ENCODE measurements at regions not wholly inside any gene's neighbourhood (a gene's known extent, or its start where the extent isn't known, plus 50 kb on each side); places are given as distances from the start of the nearest gene placed in this dataset.
"Not testable (repeated sequence)": the region's sequence is repeated elsewhere in the genome, so short reads cannot be mapped to it uniquely, and the experiment has no call there.

DNA sequence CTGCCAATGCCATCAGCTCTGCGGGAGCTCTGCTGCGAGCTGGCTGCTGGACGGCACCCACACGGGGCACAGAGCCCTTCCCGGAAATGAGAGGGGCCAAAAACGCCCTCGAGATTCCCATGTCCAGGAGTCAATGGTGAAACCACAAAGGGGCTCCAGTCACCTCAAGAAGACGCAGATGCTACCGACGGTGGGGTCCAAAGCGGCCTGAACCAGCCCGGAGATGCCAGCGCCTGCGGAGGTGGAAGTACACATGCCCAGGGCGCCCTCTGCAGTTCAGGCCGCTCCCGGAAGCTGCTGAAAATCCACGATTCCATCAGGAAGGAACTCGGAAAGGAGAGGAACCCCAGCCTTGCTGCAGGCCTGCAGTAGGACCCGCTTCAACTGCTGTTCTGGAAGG lies 82.4 kb upstream of the SELENOP start:
- no peak for DNase-seq

GRCh38 chr5:42889311-42889933 lies 77.7 kb upstream of the SELENOP start:
- peak; percentile 51 for DNase-seq

GRCh38 chr5:42888771-42889170 lies 77.1 kb upstream of the SELENOP start:
- no peak for DNase-seq

DNA sequence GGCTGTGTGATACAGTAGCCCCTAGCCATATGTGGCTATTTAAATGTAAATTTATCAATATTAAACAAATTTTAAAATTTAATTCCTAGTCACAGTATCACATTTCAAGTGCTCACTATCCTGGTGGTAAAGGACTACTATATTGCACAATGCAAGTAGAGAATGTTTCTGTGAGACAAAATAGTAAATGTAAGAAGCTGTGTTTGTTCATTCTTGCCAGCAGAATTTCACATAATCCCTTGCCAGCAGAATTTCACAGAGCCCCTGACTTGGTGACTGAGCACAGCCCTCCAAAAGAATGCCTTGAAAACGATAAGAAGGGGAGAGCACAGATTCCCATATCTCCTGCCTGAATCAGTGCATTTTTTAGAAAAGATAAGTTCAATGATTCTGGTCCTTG lies 75.9 kb upstream of the SELENOP start:
- DNase-seq, result no peak

DNA sequence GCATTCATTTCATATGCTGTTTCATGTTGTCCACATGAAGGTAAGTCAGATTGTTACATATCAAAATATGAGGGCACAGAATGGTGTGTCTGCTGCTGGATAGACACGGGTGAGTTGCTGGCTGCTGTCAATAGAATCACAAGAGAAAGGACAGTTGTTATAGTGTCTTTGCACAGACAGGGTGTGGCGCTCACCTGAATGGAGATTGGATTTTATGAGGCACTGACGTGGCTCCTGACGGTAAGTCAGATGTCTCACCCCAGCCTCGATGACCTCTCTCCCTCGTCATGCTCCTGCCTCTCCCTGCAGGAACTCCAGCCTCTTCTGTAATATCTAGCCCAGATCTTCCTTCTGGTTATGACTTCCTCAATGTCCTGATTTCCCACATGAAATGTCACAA lies 75.4 kb upstream of the SELENOP start:
- no peak for DNase-seq

- no peak for DNase-seq
Measured at GRCh38 chr5:42886635-42887034, 74.9 kb upstream of the SELENOP start.

- no peak for DNase-seq
Measured at GRCh38 chr5:42884326-42884725, 72.6 kb upstream of the SELENOP start.

GRCh38 chr5:42881416-42882117 lies 69.9 kb upstream of the SELENOP start:
- no peak for DNase-seq

DNA sequence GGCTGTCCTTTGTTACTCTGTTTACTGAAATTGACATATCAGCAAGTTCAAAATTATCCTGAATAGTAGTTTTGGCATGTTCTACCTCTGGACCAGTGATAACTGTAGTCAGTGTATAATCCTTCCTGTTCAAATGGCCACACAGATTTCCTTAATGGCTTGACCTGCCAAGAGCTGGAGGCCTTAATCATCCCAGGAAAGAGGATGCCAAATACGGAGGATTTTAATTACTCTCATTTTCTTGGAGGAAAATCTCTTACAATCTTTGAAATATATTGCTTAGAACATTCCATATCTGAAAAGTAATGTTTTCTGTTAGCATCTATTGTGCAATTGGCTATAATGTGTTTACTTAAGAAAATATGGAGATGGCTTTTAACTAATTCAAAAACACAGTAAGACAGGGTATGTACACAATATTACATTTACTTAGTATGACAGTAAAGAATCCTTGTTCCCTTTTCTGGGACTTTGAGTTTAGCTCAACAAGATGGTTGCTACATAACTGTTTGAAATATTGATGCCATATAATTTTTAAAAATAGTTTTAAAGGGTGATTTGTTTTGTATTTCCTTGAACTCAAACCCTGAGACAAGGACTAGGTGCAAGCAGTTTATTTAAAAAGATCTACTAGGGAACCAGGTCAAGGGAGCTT lies 68.9 kb upstream of the SELENOP start:
- DNase-seq, result no peak

GRCh38 chr5:42879291-42879690 lies 67.6 kb upstream of the SELENOP start:
- DNase-seq, result no peak

DNA sequence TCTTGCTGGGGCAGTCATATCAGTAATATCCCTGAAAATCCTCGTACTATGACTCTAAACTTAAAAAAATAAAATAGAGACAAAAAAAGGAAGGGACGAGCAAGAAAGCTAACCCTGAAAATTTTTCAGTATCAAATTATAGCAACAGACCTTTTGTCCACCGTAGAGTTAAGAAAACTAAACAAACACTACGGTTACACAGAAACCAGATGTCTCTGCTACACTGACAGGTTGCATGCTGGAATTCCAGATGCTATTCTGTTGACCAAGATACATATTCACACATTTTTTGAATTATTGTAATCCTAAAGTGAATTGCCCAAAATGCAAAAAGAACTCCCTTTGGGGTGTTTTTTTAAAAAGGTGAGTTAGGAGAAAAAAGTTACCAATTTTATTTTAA lies 66.9 kb upstream of the SELENOP start:
- DNase-seq, result no peak

GRCh38 chr5:42878041-42878440 lies 66.3 kb upstream of the SELENOP start:
- DNase-seq, result no peak

DNA sequence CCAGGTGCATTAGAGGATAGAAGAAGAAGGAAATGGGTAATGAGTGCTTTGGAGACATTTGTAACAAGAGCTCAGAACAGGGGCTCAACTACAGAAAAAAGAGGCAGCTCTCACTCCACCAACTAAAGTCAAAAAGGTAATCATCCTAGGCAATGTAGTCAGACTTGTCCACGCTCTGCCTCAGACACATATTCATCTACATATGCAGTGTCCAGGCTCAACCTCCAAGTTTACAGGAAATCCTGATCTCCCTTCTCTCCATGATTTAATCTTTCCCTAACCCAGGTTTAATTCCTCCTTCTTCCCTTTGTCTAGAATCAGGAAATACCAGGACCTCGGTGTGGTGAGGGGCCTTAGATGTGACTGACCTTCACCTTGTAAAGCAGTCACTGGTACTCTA lies 65.7 kb upstream of the SELENOP start:
- DNase-seq, result no peak

DNA sequence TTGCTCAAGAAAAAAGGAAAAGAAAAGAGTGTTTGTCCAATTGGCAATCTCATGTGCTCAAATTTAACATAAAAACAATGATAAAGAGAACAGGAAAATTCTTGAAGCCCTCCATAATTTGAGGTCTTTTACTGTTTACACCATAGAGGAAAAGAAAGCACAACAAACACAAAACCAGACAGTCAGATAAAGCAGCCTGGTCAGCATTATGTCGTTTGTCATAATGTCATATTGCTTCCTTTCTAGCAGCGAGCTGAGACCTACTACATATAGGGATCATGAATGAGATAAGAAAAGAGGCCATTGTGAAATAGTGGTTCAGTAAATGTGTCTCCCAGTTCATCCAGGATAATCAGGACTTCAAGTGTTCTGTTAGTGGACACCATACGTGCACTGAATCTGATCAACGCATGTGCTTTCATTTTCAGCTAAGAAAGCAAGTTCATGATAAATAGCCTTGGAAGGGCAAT lies 64.7 kb upstream of the SELENOP start:
- DNase-seq, result no peak

GRCh38 chr5:42875785-42876374 lies 64.2 kb upstream of the SELENOP start:
- no peak for DNase-seq

GRCh38 chr5:42875211-42875610 lies 63.5 kb upstream of the SELENOP start:
- DNase-seq, result no peak

- no peak for DNase-seq
Measured at GRCh38 chr5:42874621-42875198, 63.0 kb upstream of the SELENOP start.

DNA sequence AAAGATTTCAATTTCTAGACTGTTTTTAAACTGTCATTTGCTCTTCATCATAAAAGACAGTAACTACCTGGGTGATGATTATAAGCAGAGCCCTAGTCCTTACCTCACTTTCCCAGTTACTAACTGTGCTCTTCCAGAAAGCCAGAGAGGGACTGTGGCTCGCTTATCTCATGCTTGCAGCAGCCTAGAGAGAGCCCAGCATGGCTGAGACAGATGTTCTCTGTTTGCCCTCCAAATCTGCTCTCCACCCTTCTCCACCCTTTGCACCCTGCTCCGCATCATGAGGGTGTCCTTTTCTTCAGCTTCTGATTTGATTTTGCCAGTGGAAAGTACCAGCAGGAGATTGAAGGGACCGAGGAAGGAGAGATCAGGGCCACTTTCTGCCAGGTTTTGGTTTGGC lies 61.2 kb upstream of the SELENOP start:
- no peak for DNase-seq

- DNase-seq, result no peak
Measured at GRCh38 chr5:42870882-42871418, 59.3 kb upstream of the SELENOP start.

- DNase-seq, result not testable (repeated sequence)
Measured at GRCh38 chr5:42868417-42868816, 56.7 kb upstream of the SELENOP start.

GRCh38 chr5:42864749-42865148 lies 53.1 kb upstream of the SELENOP start:
- not testable (repeated sequence) for DNase-seq

Data from activated CD4-positive, CD25-positive, alpha-beta regulatory T cell treated with anti-CD3 and anti-CD28 coated beads, Interleukin-2, amount 50 U/mL, for 72 hours (primary cell).